ENCODE measurements at regions not wholly inside any gene's neighbourhood (a gene's known extent, or its start where the extent isn't known, plus 50 kb on each side); places are given as distances from the start of the nearest gene placed in this dataset.
A peak's percentile ranks its signal among the peaks of the same experiment; 100 is the strongest.

- Histone ChIP-seq H3K9me3 (no peaks in the 10 kb centered on the region), H3K27me3 (no peaks in the 10 kb centered on the region), H3K4me1 (peaks cover 0 to 34% (median 16%) of the 10 kb centered on the region in 12 donors), H3K27ac (no peak overlapping the region), H3K4me3 (no peak overlapping the region), H3K36me3 (no peaks in the 10 kb centered on the region)
- ATAC-seq (no peak), DNase-seq (no peak)
- 94 to 97% (median 96%) methylated on average over 9 of the region's 9 CpGs for WGBS, 4 donors
- TF ChIP-seq CTCF (IDR thresholded peaks at IDR 0.05) (no peak), POLR2A (IDR thresholded peaks at IDR 0.05) (no peak)
- intact Hi-C loops (cut with DNase I), result loop anchor here in 1 of 10 donors (10.0 kb wide), 1 partner anchor 173 kb away; the partner anchor contains the start of gene TLN2
Measured at GRCh38 chr15:62567501-62567900, 402.4 kb upstream of the C2CD4B start.

- TF ChIP-seq CTCF (IDR thresholded peaks at IDR 0.05), result no peak
- TF ChIP-seq POLR2A (IDR thresholded peaks at IDR 0.05), result no peak
- DNase-seq, result no peak
- no peak overlapping the region for H3K27ac ChIP-seq
- H3K27me3 ChIP-seq, result no peaks in the 10 kb centered on the region
- no peak for ATAC-seq
- peaks cover 0 to 34% (median 16%) of the 10 kb centered on the region in 12 donors for H3K4me1 ChIP-seq
- 94 to 98% (median 95%) methylated on average over 7 of the region's 7 CpGs for WGBS, 4 donors
- H3K36me3 ChIP-seq, result no peaks in the 10 kb centered on the region
- H3K9me3 ChIP-seq, result no peaks in the 10 kb centered on the region
- H3K4me3 ChIP-seq, result no peak overlapping the region
- intact Hi-C loops (cut with DNase I), result loop anchor here in 1 of 10 donors (10.0 kb wide), 1 partner anchor 173 kb away; the partner anchor contains the start of gene TLN2
Measured at GRCh38 chr15:62568004-62568403, 402.9 kb upstream of the C2CD4B start.

GRCh38 chr15:62568702-62569101 is 403.6 kb upstream of the C2CD4B start:
- no peak for DNase-seq
- Histone ChIP-seq H3K36me3 (no peaks in the 10 kb centered on the region), H3K27ac (no peak overlapping the region), H3K9me3 (no peaks in the 10 kb centered on the region), H3K4me1 (peaks cover 0 to 34% (median 15%) of the 10 kb centered on the region in 12 donors), H3K27me3 (no peaks in the 10 kb centered on the region), H3K4me3 (no peak overlapping the region)
- 94 to 99% (median 95%) methylated on average over 6 of the region's 6 CpGs for WGBS, 4 donors
- TF ChIP-seq POLR2A (IDR thresholded peaks at IDR 0.05) (no peak), CTCF (IDR thresholded peaks at IDR 0.05) (no peak)
- ATAC-seq, result no peak
- intact Hi-C loops (cut with DNase I), result loop anchor here in 1 of 10 donors (10.0 kb wide), 1 partner anchor 174 kb away; the partner anchor contains the start of gene TLN2

GRCh38 chr15:62569460-62570404 is 404.6 kb upstream of the C2CD4B start:
- Histone ChIP-seq H3K27me3 (no peaks in the 10 kb centered on the region), H3K4me3 (no peak overlapping the region), H3K9me3 (no peaks in the 10 kb centered on the region), H3K4me1 (peaks cover 0 to 34% (median 15%) of the 10 kb centered on the region in 12 donors), H3K36me3 (no peaks in the 10 kb centered on the region), H3K27ac (peak overlapping the region in 3 of 12 donors; percentile 1 to 9 (median 1))
- intact Hi-C loops (cut with DNase I), result loop anchor here in 1 of 10 donors (10.0 kb wide), 1 partner anchor 175 kb away; the partner anchor contains the start of gene TLN2
- TF ChIP-seq CTCF (IDR thresholded peaks at IDR 0.05), result no peak
- TF ChIP-seq POLR2A (IDR thresholded peaks at IDR 0.05), result no peak
- ATAC-seq, result peak in 3 of 4 donors; percentile 31 to 61 (median 32)
- WGBS, 4 donors, result 58 to 68% (median 66%) methylated on average over 14 of the region's 14 CpGs
- peak; percentile 39 to 74 (median 68) for DNase-seq

Measured in heart left ventricle (tissue), 16 donors.